H9 (cell line): ENCODE measurements at regions not wholly inside any gene's neighbourhood (a gene's known extent, or its start where the extent isn't known, plus 50 kb on each side); places are given as distances from the start of the nearest gene placed in this dataset.
"Not testable (repeated sequence)": the region's sequence is repeated elsewhere in the genome, so short reads cannot be mapped to it uniquely, and the experiment has no call there.

ENCODE experiments used
- DNase-seq: peaks from one replicate; pipeline ENCODE4 v3.0.0-alpha.2; 2017
- H2AFZ ChIP-seq: one replicate; pipeline ENCODE4 v1.6.1; 2013; ENCODE audit warnings: mild to moderate bottlenecking, low read length, control low read depth, moderate library complexity
- H2AK5ac ChIP-seq: 2 replicates; pipeline ENCODE4 v1.6.1; 2013; ENCODE audit warnings: low read length, control low read depth, mixed read lengths; ENCODE audit not compliant: insufficient read length
- H2BK120ac ChIP-seq: one replicate; pipeline ENCODE4 v1.6.1; 2013; ENCODE audit warnings: low read depth, mild to moderate bottlenecking, low read length, control low read depth, inconsistent platforms; ENCODE audit not compliant: poor library complexity, severe bottlenecking
- H2BK12ac ChIP-seq: 2 replicates; pipeline ENCODE4 v1.6.1; 2013; ENCODE audit warnings: low read length, control low read depth, mixed read lengths, low read depth; ENCODE audit not compliant: insufficient read length
- H2BK15ac ChIP-seq: 2 replicates; pipeline ENCODE4 v1.6.1; 2013; ENCODE audit warnings: low read depth, low read length, control low read depth
- H2BK20ac ChIP-seq: one replicate; pipeline ENCODE4 v1.6.1; 2013; ENCODE audit warnings: low read depth, mild to moderate bottlenecking, low read length, control low read depth, inconsistent platforms; ENCODE audit not compliant: poor library complexity, severe bottlenecking
- H2BK5ac ChIP-seq: 2 replicates; pipeline ENCODE4 v1.6.1; 2013; ENCODE audit warnings: low read length, control low read depth, mixed read lengths; ENCODE audit not compliant: insufficient read length
- H3K14ac ChIP-seq: 2 replicates; pipeline ENCODE4 v1.6.1; 2013; ENCODE audit warnings: low read length, control low read depth; ENCODE audit not compliant: insufficient read depth
- H3K18ac ChIP-seq: 2 replicates; pipeline ENCODE4 v1.6.1; 2013; ENCODE audit warnings: low read depth, mild to moderate bottlenecking, mixed read lengths, low read length, control low read depth; ENCODE audit not compliant: insufficient read length
- H3K23ac ChIP-seq: 2 replicates; pipeline ENCODE4 v1.6.1; 2013; ENCODE audit warnings: low read length, control low read depth, mixed read lengths, low read depth; ENCODE audit not compliant: insufficient read length
- H3K23me2 ChIP-seq: 2 replicates; pipeline ENCODE4 v1.6.1; 2013; ENCODE audit warnings: low read depth, mild to moderate bottlenecking, mixed read lengths, low read length, control low read depth; ENCODE audit not compliant: insufficient read length, poor library complexity, severe bottlenecking
- H3K27ac ChIP-seq: 2 replicates; pipeline ENCODE4 v1.5.1; 2013; ENCODE audit warnings: low read length, control low read depth, mixed read lengths, low read depth; ENCODE audit not compliant: insufficient read length
- H3K27me3 ChIP-seq: 2 replicates; pipeline ENCODE4 v1.6.1; 2013; ENCODE audit warnings: low read length, control low read depth, inconsistent platforms; ENCODE audit not compliant: insufficient read depth
- H3K4ac ChIP-seq: 2 replicates; pipeline ENCODE4 v1.6.1; 2013; ENCODE audit warnings: low read depth, mild to moderate bottlenecking, control low read depth, inconsistent platforms, low read length, moderate library complexity
- H3K4me1 ChIP-seq: 2 replicates; pipeline ENCODE4 v1.6.1; 2013; ENCODE audit warnings: low read length, control low read depth, inconsistent platforms; ENCODE audit not compliant: insufficient read depth
- H3K4me2 ChIP-seq: 2 replicates; pipeline ENCODE4 v1.6.1; 2013; ENCODE audit warnings: low read length, control low read depth, mixed read lengths; ENCODE audit not compliant: insufficient read length, insufficient read depth
- H3K56ac ChIP-seq: 2 replicates; pipeline ENCODE4 v1.6.1; 2013; ENCODE audit warnings: low read depth, mild to moderate bottlenecking, mixed read lengths, low read length, control low read depth; ENCODE audit not compliant: insufficient read length
- H3K79me1 ChIP-seq: 2 replicates; pipeline ENCODE4 v1.6.1; 2013; ENCODE audit warnings: low read depth, mild to moderate bottlenecking, moderate library complexity, low read length, control low read depth, inconsistent platforms; ENCODE audit not compliant: insufficient read depth, poor library complexity, severe bottlenecking
- H3K79me2 ChIP-seq: 2 replicates; pipeline ENCODE4 v1.6.1; 2013; ENCODE audit warnings: low read length, control low read depth, inconsistent platforms; ENCODE audit not compliant: insufficient read depth
- H3K9ac ChIP-seq: 2 replicates; pipeline ENCODE4 v1.6.1; 2013; ENCODE audit warnings: low read length, control low read depth, mixed read lengths; ENCODE audit not compliant: insufficient read length; ENCODE audit errors: extremely low read depth
- H3K9me3 ChIP-seq: one replicate; pipeline ENCODE4 v1.6.1; 2013; ENCODE audit warnings: low read depth, low read length, inconsistent platforms; ENCODE audit not compliant: control insufficient read depth
- H3T11ph ChIP-seq: one replicate; pipeline ENCODE4 v1.6.1; 2013; ENCODE audit warnings: mild to moderate bottlenecking, low read length, control low read depth, inconsistent platforms
- H4K20me1 ChIP-seq: one replicate; pipeline ENCODE4 v1.6.1; 2013; ENCODE audit not compliant: control insufficient read depth, insufficient read length, insufficient read depth
- H4K5ac ChIP-seq: 2 replicates; pipeline ENCODE4 v1.6.1; 2013; ENCODE audit warnings: low read depth, mild to moderate bottlenecking, mixed read lengths, low read length, control low read depth; ENCODE audit not compliant: insufficient read length
- H4K8ac ChIP-seq: replicated peaks from 2 replicates; pipeline ENCODE4 v1.6.1; 2013; ENCODE audit warnings: low read length, control low read depth, mixed read lengths, low read depth; ENCODE audit not compliant: insufficient read length
- H4K91ac ChIP-seq: 2 replicates; pipeline ENCODE4 v1.6.1; 2013; ENCODE audit warnings: low read depth, mild to moderate bottlenecking, moderate library complexity, mixed read lengths, low read length, control low read depth; ENCODE audit not compliant: insufficient read length
- H3K27ac Mint-ChIP-seq, 3 experiments: 2 replicates in 2 of 3; 3 replicates in 1 of 3; pipeline ENCODE4 v1.8.0; 2020 to 2021; ENCODE audit warnings: mixed read lengths in 3 of 3, mild to moderate bottlenecking in 1 of 3, moderate library complexity in 1 of 3
- H3K27me3 Mint-ChIP-seq: 2 replicates; pipeline ENCODE4 v1.8.0; 2021; ENCODE audit warnings: low read depth, mild to moderate bottlenecking, moderate library complexity, mixed read lengths
- H3K36me3 Mint-ChIP-seq, 3 experiments: 2 replicates in 2 of 3; 3 replicates in 1 of 3; pipeline ENCODE4 v1.8.0; 2020 to 2021; ENCODE audit warnings: low read depth in 3 of 3, mixed read lengths in 3 of 3; ENCODE audit not compliant: insufficient read depth in 1 of 3
- H3K4me1 Mint-ChIP-seq, 2 experiments: 2 replicates each; pipeline ENCODE4 v1.8.0; 2020; ENCODE audit warnings: mixed read lengths in 2 of 2
- H3K4me3 Mint-ChIP-seq, 2 experiments: 2 replicates in 1 of 2; 3 replicates in 1 of 2; pipeline ENCODE4 v1.8.0; 2020 to 2021; ENCODE audit warnings: mild to moderate bottlenecking in 2 of 2, mixed read lengths in 2 of 2, moderate library complexity in 1 of 2
- H3K9me3 Mint-ChIP-seq, 2 experiments: 2 replicates in 1 of 2; 3 replicates in 1 of 2; pipeline ENCODE4 v1.8.0; 2020; ENCODE audit warnings: mild to moderate bottlenecking in 2 of 2, mixed read lengths in 2 of 2, moderate library complexity in 1 of 2
- CTCF ChIP-seq: fragments of 200-600 bp; sonication (generic); conservative IDR thresholded peaks from 3 replicates; pipeline ENCODE4 v1.8.0; 2021; ENCODE audit warnings: antibody characterized with exemption, mild to moderate bottlenecking
- WGBS: extraction: QIAGEN DNeasy Blood & Tissue Kit; methylation state at CpG from one replicate; pipeline ENCODE4 v1.1.7; 2013; ENCODE audit warnings: missing lambda C conversion rate, low lambda C conversion rate, mixed read lengths; ENCODE audit not compliant: insufficient read length; ENCODE audit errors: extremely low coverage; 5-methylcytosine and 5-hydroxymethylcytosine counted together

- H3T11ph ChIP-seq, result no peak overlapping the region
- no peak overlapping the region for H3K18ac ChIP-seq
- H2BK12ac ChIP-seq, result no peak overlapping the region
- H3K14ac ChIP-seq, result no peak overlapping the region
- no peak overlapping the region for H2BK20ac ChIP-seq
- Mint-ChIP-seq H3K9me3 (peaks cover 13 to 23% of the 10 kb centered on the region in 2 experiments; a peak in 4 of 5 replicates), H3K4me3 (no peak overlapping the region), H3K36me3 (peaks cover 3 to 28% (median 4%) of the 10 kb centered on the region in 3 experiments; a peak in 6 of 7 replicates), H3K4me1 (no peaks in the 10 kb centered on the region), H3K27ac (no peak overlapping the region), H3K27me3 (no peaks in the 10 kb centered on the region)
- H2BK5ac ChIP-seq, result no peak overlapping the region
- no peak overlapping the region for H3K56ac ChIP-seq
- H3K27ac ChIP-seq, result no peak overlapping the region
- H3K79me2 ChIP-seq, result no peaks in the 10 kb centered on the region
- no peak overlapping the region for H4K91ac ChIP-seq
- H4K8ac ChIP-seq, result no peak overlapping the region
- H2AK5ac ChIP-seq, result no peak overlapping the region
- H2AFZ ChIP-seq, result no peak overlapping the region
- no peak for TF ChIP-seq CTCF
- H3K9ac ChIP-seq, result no peak overlapping the region
- no peaks in the 10 kb centered on the region for H3K9me3 ChIP-seq
- H3K79me1 ChIP-seq, result no peaks in the 10 kb centered on the region
- H4K5ac ChIP-seq, result no peak overlapping the region
- WGBS, result no CpG with 5 or more reads among the region's 3 CpGs
- H3K4ac ChIP-seq, result no peak overlapping the region
- no peaks in the 10 kb centered on the region for H4K20me1 ChIP-seq
- no peak for DNase-seq
- no peak overlapping the region for H3K4me2 ChIP-seq
- H3K23ac ChIP-seq, result no peak overlapping the region
- H2BK15ac ChIP-seq, result no peak overlapping the region
- H3K27me3 ChIP-seq, result no peaks in the 10 kb centered on the region
- no peaks in the 10 kb centered on the region for H3K23me2 ChIP-seq
- no peak overlapping the region for H2BK120ac ChIP-seq
- H3K4me1 ChIP-seq, result no peaks in the 10 kb centered on the region
These were observed 697.5 kb upstream of the GNPDA2 start for GRCh38 chr4:45423896-45424295.

GRCh38 chr4:45420091-45420674 lies 693.8 kb upstream of the GNPDA2 start:
- not testable (repeated sequence) for H3T11ph ChIP-seq, H3K4me2 ChIP-seq, H3K79me2 ChIP-seq, H3K18ac ChIP-seq, H2AK5ac ChIP-seq, H2BK12ac ChIP-seq, H3K79me1 ChIP-seq, H2AFZ ChIP-seq, H3K4me1 Mint-ChIP-seq, H3K27ac Mint-ChIP-seq, DNase-seq, H3K4me3 Mint-ChIP-seq, H4K91ac ChIP-seq, H2BK5ac ChIP-seq, H3K9ac ChIP-seq, H4K5ac ChIP-seq, H2BK120ac ChIP-seq, H4K8ac ChIP-seq, H3K27me3 ChIP-seq, H3K56ac ChIP-seq, H3K4ac ChIP-seq, H3K27ac ChIP-seq, H4K20me1 ChIP-seq, H2BK15ac ChIP-seq, H3K4me1 ChIP-seq, H3K9me3 ChIP-seq, H3K23ac ChIP-seq, H3K14ac ChIP-seq, H2BK20ac ChIP-seq, H3K27me3 Mint-ChIP-seq, H3K23me2 ChIP-seq
- Mint-ChIP-seq H3K9me3 (peaks cover 13 to 21% of the 10 kb centered on the region in 2 experiments; a peak in 4 of 5 replicates), H3K36me3 (peaks cover 3 to 28% (median 4%) of the 10 kb centered on the region in 3 experiments; a peak in 6 of 7 replicates)
- WGBS, result no CpG with 5 or more reads among the region's 21 CpGs
